ENCODE measurements at regions not wholly inside any gene's neighbourhood (a gene's known extent, or its start where the extent isn't known, plus 50 kb on each side); places are given as distances from the start of the nearest gene placed in this dataset.

DNA sequence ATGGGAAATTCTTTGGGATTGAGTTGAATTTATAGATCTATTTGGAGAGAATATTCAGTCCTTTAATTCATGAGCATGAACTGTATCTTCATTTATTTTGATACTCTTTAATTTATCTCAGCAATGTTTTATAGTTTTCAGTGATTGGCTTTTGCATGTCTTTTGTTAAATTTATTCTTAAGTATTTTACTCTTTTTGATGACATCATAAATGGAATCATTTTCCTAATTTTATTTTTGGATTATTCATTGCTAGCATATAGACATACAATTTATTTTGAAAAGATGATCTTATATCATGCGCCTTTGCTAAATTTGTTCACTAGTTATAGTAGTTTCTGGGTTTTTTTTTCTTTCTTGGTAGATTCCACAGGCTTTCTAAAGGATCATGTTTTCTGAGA, 149.2 kb upstream of the ASIC2 start:
- H3K79me2 ChIP-seq (ENCODE audit: control insufficient read depth, insufficient read depth, low read length, unreplicated experiment): no peaks in the 10 kb centered on the region
- H3K27ac ChIP-seq (ENCODE audit: low read depth, low read length): no peak overlapping the region
- H3K4me3 ChIP-seq (ENCODE audit: low read depth, low read length): no peak overlapping the region
- H3K36me3 ChIP-seq (ENCODE audit: insufficient read depth, low read length): no peaks in the 10 kb centered on the region
- no peaks in the 10 kb centered on the region for H3K27me3 ChIP-seq (ENCODE audit: insufficient read depth, low read length)
- no peaks in the 10 kb centered on the region for H3K4me1 ChIP-seq (ENCODE audit: control insufficient read depth, insufficient read depth, low read length, unreplicated experiment)
- H2AFZ ChIP-seq (ENCODE audit: low read length, unreplicated experiment): no peak overlapping the region

- Histone ChIP-seq H3K36me3 (ENCODE audit: insufficient read depth, low read length) (no peaks in the 10 kb centered on the region), H2AFZ (ENCODE audit: low read length, unreplicated experiment) (no peak overlapping the region), H3K79me2 (ENCODE audit: control insufficient read depth, insufficient read depth, low read length, unreplicated experiment) (no peaks in the 10 kb centered on the region)
These were observed 151.6 kb upstream of the ASIC2 start for GRCh38 chr17:33444731-33445130.

GRCh38 chr17:33447090-33447489, 154.0 kb upstream of the ASIC2 start:
- Histone ChIP-seq H2AFZ (ENCODE audit: low read length, unreplicated experiment) (no peak overlapping the region), H3K4me1 (ENCODE audit: control insufficient read depth, insufficient read depth, low read length, unreplicated experiment) (no peaks in the 10 kb centered on the region), H3K27me3 (ENCODE audit: insufficient read depth, low read length) (no peaks in the 10 kb centered on the region), H3K4me3 (ENCODE audit: low read depth, low read length) (no peak overlapping the region), H3K27ac (ENCODE audit: low read depth, low read length) (no peak overlapping the region), H3K79me2 (ENCODE audit: control insufficient read depth, insufficient read depth, low read length, unreplicated experiment) (no peaks in the 10 kb centered on the region), H3K36me3 (ENCODE audit: insufficient read depth, low read length) (no peaks in the 10 kb centered on the region)

More at GRCh38 chr17:33444731-33445130, 151.6 kb upstream of the ASIC2 start:
- Histone ChIP-seq H3K27me3 (ENCODE audit: insufficient read depth, low read length) (no peaks in the 10 kb centered on the region), H3K27ac (ENCODE audit: low read depth, low read length) (no peak overlapping the region), H3K4me1 (ENCODE audit: control insufficient read depth, insufficient read depth, low read length, unreplicated experiment) (no peaks in the 10 kb centered on the region), H3K4me3 (ENCODE audit: low read depth, low read length) (no peak overlapping the region)

GRCh38 chr17:33451221-33451620, 158.1 kb upstream of the ASIC2 start:
- Histone ChIP-seq H3K36me3 (ENCODE audit: insufficient read depth, low read length) (no peaks in the 10 kb centered on the region), H3K27ac (ENCODE audit: low read depth, low read length) (no peak overlapping the region), H3K27me3 (ENCODE audit: insufficient read depth, low read length) (no peaks in the 10 kb centered on the region), H2AFZ (ENCODE audit: low read length, unreplicated experiment) (no peak overlapping the region), H3K4me3 (ENCODE audit: low read depth, low read length) (no peak overlapping the region), H3K79me2 (ENCODE audit: control insufficient read depth, insufficient read depth, low read length, unreplicated experiment) (no peaks in the 10 kb centered on the region), H3K4me1 (ENCODE audit: control insufficient read depth, insufficient read depth, low read length, unreplicated experiment) (no peaks in the 10 kb centered on the region)

DNA sequence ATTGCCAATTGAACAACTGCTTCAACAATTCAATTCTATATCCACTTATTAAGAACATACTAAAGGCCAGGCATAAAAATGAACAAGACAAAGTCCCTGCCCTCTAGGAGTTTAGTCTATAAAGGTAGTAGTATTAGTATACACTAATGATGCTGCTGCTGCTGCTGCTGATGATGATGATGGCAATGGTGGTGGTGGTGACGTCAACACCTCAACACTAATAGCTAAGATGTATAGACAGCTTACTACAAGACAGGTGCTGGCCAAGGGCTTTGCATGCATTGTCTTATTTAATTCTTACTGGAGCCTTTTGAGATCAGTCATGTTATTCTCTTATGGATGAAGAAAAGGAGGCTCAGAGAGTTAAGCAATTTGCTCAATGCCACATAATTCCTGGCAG, 164.4 kb upstream of the ASIC2 start:
- H3K36me3 ChIP-seq (ENCODE audit: insufficient read depth, low read length): no peaks in the 10 kb centered on the region
- H3K4me3 ChIP-seq (ENCODE audit: low read depth, low read length): no peak overlapping the region
- no peaks in the 10 kb centered on the region for H3K4me1 ChIP-seq (ENCODE audit: control insufficient read depth, insufficient read depth, low read length, unreplicated experiment)
- H3K79me2 ChIP-seq (ENCODE audit: control insufficient read depth, insufficient read depth, low read length, unreplicated experiment): no peaks in the 10 kb centered on the region
- H2AFZ ChIP-seq (ENCODE audit: low read length, unreplicated experiment): no peak overlapping the region
- no peaks in the 10 kb centered on the region for H3K27me3 ChIP-seq (ENCODE audit: insufficient read depth, low read length)
- H3K27ac ChIP-seq (ENCODE audit: low read depth, low read length): no peak overlapping the region

GRCh38 chr17:33459078-33459940, 166.2 kb upstream of the ASIC2 start:
- Histone ChIP-seq H3K79me2 (ENCODE audit: control insufficient read depth, insufficient read depth, low read length, unreplicated experiment) (no peaks in the 10 kb centered on the region), H3K4me1 (ENCODE audit: control insufficient read depth, insufficient read depth, low read length, unreplicated experiment) (no peaks in the 10 kb centered on the region), H3K27ac (ENCODE audit: low read depth, low read length) (no peak overlapping the region), H3K4me3 (ENCODE audit: low read depth, low read length) (no peak overlapping the region), H3K27me3 (ENCODE audit: insufficient read depth, low read length) (no peaks in the 10 kb centered on the region), H3K36me3 (ENCODE audit: insufficient read depth, low read length) (no peaks in the 10 kb centered on the region), H2AFZ (ENCODE audit: low read length, unreplicated experiment) (no peak overlapping the region)

- H3K4me3 ChIP-seq (ENCODE audit: low read depth, low read length): no peak overlapping the region
- H3K27me3 ChIP-seq (ENCODE audit: insufficient read depth, low read length): no peaks in the 10 kb centered on the region
- no peak overlapping the region for H2AFZ ChIP-seq (ENCODE audit: low read length, unreplicated experiment)
- no peak overlapping the region for H3K27ac ChIP-seq (ENCODE audit: low read depth, low read length)
- no peaks in the 10 kb centered on the region for H3K36me3 ChIP-seq (ENCODE audit: insufficient read depth, low read length)
- no peaks in the 10 kb centered on the region for H3K79me2 ChIP-seq (ENCODE audit: control insufficient read depth, insufficient read depth, low read length, unreplicated experiment)
- no peaks in the 10 kb centered on the region for H3K4me1 ChIP-seq (ENCODE audit: control insufficient read depth, insufficient read depth, low read length, unreplicated experiment)
These were observed 167.8 kb upstream of the ASIC2 start for GRCh38 chr17:33460781-33461450.

GRCh38 chr17:33463887-33464286, 170.8 kb upstream of the ASIC2 start:
- no peaks in the 10 kb centered on the region for H3K27me3 ChIP-seq (ENCODE audit: insufficient read depth, low read length)
- H3K4me1 ChIP-seq (ENCODE audit: control insufficient read depth, insufficient read depth, low read length, unreplicated experiment): no peaks in the 10 kb centered on the region
- H3K4me3 ChIP-seq (ENCODE audit: low read depth, low read length): no peak overlapping the region
- no peak overlapping the region for H2AFZ ChIP-seq (ENCODE audit: low read length, unreplicated experiment)
- no peaks in the 10 kb centered on the region for H3K79me2 ChIP-seq (ENCODE audit: control insufficient read depth, insufficient read depth, low read length, unreplicated experiment)
- H3K27ac ChIP-seq (ENCODE audit: low read depth, low read length): no peak overlapping the region
- H3K36me3 ChIP-seq (ENCODE audit: insufficient read depth, low read length): no peaks in the 10 kb centered on the region

- Histone ChIP-seq H3K4me3 (ENCODE audit: low read depth, low read length) (no peak overlapping the region), H3K27me3 (ENCODE audit: insufficient read depth, low read length) (no peaks in the 10 kb centered on the region), H3K79me2 (ENCODE audit: control insufficient read depth, insufficient read depth, low read length, unreplicated experiment) (no peaks in the 10 kb centered on the region), H3K27ac (ENCODE audit: low read depth, low read length) (no peak overlapping the region), H2AFZ (ENCODE audit: low read length, unreplicated experiment) (no peak overlapping the region), H3K4me1 (ENCODE audit: control insufficient read depth, insufficient read depth, low read length, unreplicated experiment) (no peaks in the 10 kb centered on the region), H3K36me3 (ENCODE audit: insufficient read depth, low read length) (no peaks in the 10 kb centered on the region)
These were observed 171.7 kb upstream of the ASIC2 start for GRCh38 chr17:33464669-33465280.

GRCh38 chr17:33469421-33469820, 176.3 kb upstream of the ASIC2 start:
- Histone ChIP-seq H3K79me2 (ENCODE audit: control insufficient read depth, insufficient read depth, low read length, unreplicated experiment) (no peaks in the 10 kb centered on the region), H2AFZ (ENCODE audit: low read length, unreplicated experiment) (no peak overlapping the region), H3K4me3 (ENCODE audit: low read depth, low read length) (no peak overlapping the region), H3K36me3 (ENCODE audit: insufficient read depth, low read length) (no peaks in the 10 kb centered on the region), H3K27ac (ENCODE audit: low read depth, low read length) (no peak overlapping the region), H3K27me3 (ENCODE audit: insufficient read depth, low read length) (no peaks in the 10 kb centered on the region), H3K4me1 (ENCODE audit: control insufficient read depth, insufficient read depth, low read length, unreplicated experiment) (no peaks in the 10 kb centered on the region)
